H9 (cell line): ENCODE measurements at regions not wholly inside any gene's neighbourhood (a gene's known extent, or its start where the extent isn't known, plus 50 kb on each side); places are given as distances from the start of the nearest gene placed in this dataset.

Experiments used
- DNase-seq: peaks from one replicate; pipeline ENCODE4 v3.0.0-alpha.2; 2017
- H2AFZ ChIP-seq: one replicate; pipeline ENCODE4 v1.6.1; 2013; ENCODE audit warnings: mild to moderate bottlenecking, low read length, control low read depth, moderate library complexity
- H2AK5ac ChIP-seq: 2 replicates; pipeline ENCODE4 v1.6.1; 2013; ENCODE audit warnings: low read length, control low read depth, mixed read lengths; ENCODE audit not compliant: insufficient read length
- H2BK120ac ChIP-seq: one replicate; pipeline ENCODE4 v1.6.1; 2013; ENCODE audit warnings: low read depth, mild to moderate bottlenecking, low read length, control low read depth, inconsistent platforms; ENCODE audit not compliant: poor library complexity, severe bottlenecking
- H2BK12ac ChIP-seq: 2 replicates; pipeline ENCODE4 v1.6.1; 2013; ENCODE audit warnings: low read length, control low read depth, mixed read lengths, low read depth; ENCODE audit not compliant: insufficient read length
- H2BK15ac ChIP-seq: 2 replicates; pipeline ENCODE4 v1.6.1; 2013; ENCODE audit warnings: low read depth, low read length, control low read depth
- H2BK20ac ChIP-seq: one replicate; pipeline ENCODE4 v1.6.1; 2013; ENCODE audit warnings: low read depth, mild to moderate bottlenecking, low read length, control low read depth, inconsistent platforms; ENCODE audit not compliant: poor library complexity, severe bottlenecking
- H2BK5ac ChIP-seq: 2 replicates; pipeline ENCODE4 v1.6.1; 2013; ENCODE audit warnings: low read length, control low read depth, mixed read lengths; ENCODE audit not compliant: insufficient read length
- H3K14ac ChIP-seq: 2 replicates; pipeline ENCODE4 v1.6.1; 2013; ENCODE audit warnings: low read length, control low read depth; ENCODE audit not compliant: insufficient read depth
- H3K18ac ChIP-seq: 2 replicates; pipeline ENCODE4 v1.6.1; 2013; ENCODE audit warnings: low read depth, mild to moderate bottlenecking, mixed read lengths, low read length, control low read depth; ENCODE audit not compliant: insufficient read length
- H3K23ac ChIP-seq: 2 replicates; pipeline ENCODE4 v1.6.1; 2013; ENCODE audit warnings: low read length, control low read depth, mixed read lengths, low read depth; ENCODE audit not compliant: insufficient read length
- H3K23me2 ChIP-seq: 2 replicates; pipeline ENCODE4 v1.6.1; 2013; ENCODE audit warnings: low read depth, mild to moderate bottlenecking, mixed read lengths, low read length, control low read depth; ENCODE audit not compliant: insufficient read length, poor library complexity, severe bottlenecking
- H3K27ac ChIP-seq: 2 replicates; pipeline ENCODE4 v1.5.1; 2013; ENCODE audit warnings: low read length, control low read depth, mixed read lengths, low read depth; ENCODE audit not compliant: insufficient read length
- H3K27me3 ChIP-seq: 2 replicates; pipeline ENCODE4 v1.6.1; 2013; ENCODE audit warnings: low read length, control low read depth, inconsistent platforms; ENCODE audit not compliant: insufficient read depth
- H3K4ac ChIP-seq: 2 replicates; pipeline ENCODE4 v1.6.1; 2013; ENCODE audit warnings: low read depth, mild to moderate bottlenecking, control low read depth, inconsistent platforms, low read length, moderate library complexity
- H3K4me1 ChIP-seq: 2 replicates; pipeline ENCODE4 v1.6.1; 2013; ENCODE audit warnings: low read length, control low read depth, inconsistent platforms; ENCODE audit not compliant: insufficient read depth
- H3K4me2 ChIP-seq: 2 replicates; pipeline ENCODE4 v1.6.1; 2013; ENCODE audit warnings: low read length, control low read depth, mixed read lengths; ENCODE audit not compliant: insufficient read length, insufficient read depth
- H3K56ac ChIP-seq: 2 replicates; pipeline ENCODE4 v1.6.1; 2013; ENCODE audit warnings: low read depth, mild to moderate bottlenecking, mixed read lengths, low read length, control low read depth; ENCODE audit not compliant: insufficient read length
- H3K79me1 ChIP-seq: 2 replicates; pipeline ENCODE4 v1.6.1; 2013; ENCODE audit warnings: low read depth, mild to moderate bottlenecking, moderate library complexity, low read length, control low read depth, inconsistent platforms; ENCODE audit not compliant: insufficient read depth, poor library complexity, severe bottlenecking
- H3K79me2 ChIP-seq: 2 replicates; pipeline ENCODE4 v1.6.1; 2013; ENCODE audit warnings: low read length, control low read depth, inconsistent platforms; ENCODE audit not compliant: insufficient read depth
- H3K9ac ChIP-seq: 2 replicates; pipeline ENCODE4 v1.6.1; 2013; ENCODE audit warnings: low read length, control low read depth, mixed read lengths; ENCODE audit not compliant: insufficient read length; ENCODE audit errors: extremely low read depth
- H3K9me3 ChIP-seq: one replicate; pipeline ENCODE4 v1.6.1; 2013; ENCODE audit warnings: low read depth, low read length, inconsistent platforms; ENCODE audit not compliant: control insufficient read depth
- H3T11ph ChIP-seq: one replicate; pipeline ENCODE4 v1.6.1; 2013; ENCODE audit warnings: mild to moderate bottlenecking, low read length, control low read depth, inconsistent platforms
- H4K20me1 ChIP-seq: one replicate; pipeline ENCODE4 v1.6.1; 2013; ENCODE audit not compliant: control insufficient read depth, insufficient read length, insufficient read depth
- H4K5ac ChIP-seq: 2 replicates; pipeline ENCODE4 v1.6.1; 2013; ENCODE audit warnings: low read depth, mild to moderate bottlenecking, mixed read lengths, low read length, control low read depth; ENCODE audit not compliant: insufficient read length
- H4K8ac ChIP-seq: replicated peaks from 2 replicates; pipeline ENCODE4 v1.6.1; 2013; ENCODE audit warnings: low read length, control low read depth, mixed read lengths, low read depth; ENCODE audit not compliant: insufficient read length
- H4K91ac ChIP-seq: 2 replicates; pipeline ENCODE4 v1.6.1; 2013; ENCODE audit warnings: low read depth, mild to moderate bottlenecking, moderate library complexity, mixed read lengths, low read length, control low read depth; ENCODE audit not compliant: insufficient read length
- H3K27ac Mint-ChIP-seq, 3 experiments: 2 replicates in 2 of 3; 3 replicates in 1 of 3; pipeline ENCODE4 v1.8.0; 2020 to 2021; ENCODE audit warnings: mixed read lengths in 3 of 3, mild to moderate bottlenecking in 1 of 3, moderate library complexity in 1 of 3
- H3K27me3 Mint-ChIP-seq: 2 replicates; pipeline ENCODE4 v1.8.0; 2021; ENCODE audit warnings: low read depth, mild to moderate bottlenecking, moderate library complexity, mixed read lengths
- H3K36me3 Mint-ChIP-seq, 3 experiments: 2 replicates in 2 of 3; 3 replicates in 1 of 3; pipeline ENCODE4 v1.8.0; 2020 to 2021; ENCODE audit warnings: low read depth in 3 of 3, mixed read lengths in 3 of 3; ENCODE audit not compliant: insufficient read depth in 1 of 3
- H3K4me1 Mint-ChIP-seq, 2 experiments: 2 replicates each; pipeline ENCODE4 v1.8.0; 2020; ENCODE audit warnings: mixed read lengths in 2 of 2
- H3K4me3 Mint-ChIP-seq, 2 experiments: 2 replicates in 1 of 2; 3 replicates in 1 of 2; pipeline ENCODE4 v1.8.0; 2020 to 2021; ENCODE audit warnings: mild to moderate bottlenecking in 2 of 2, mixed read lengths in 2 of 2, moderate library complexity in 1 of 2
- H3K9me3 Mint-ChIP-seq, 2 experiments: 2 replicates in 1 of 2; 3 replicates in 1 of 2; pipeline ENCODE4 v1.8.0; 2020; ENCODE audit warnings: mild to moderate bottlenecking in 2 of 2, mixed read lengths in 2 of 2, moderate library complexity in 1 of 2
- WGBS: extraction: QIAGEN DNeasy Blood & Tissue Kit; methylation state at CpG from one replicate; pipeline ENCODE4 v1.1.7; 2013; ENCODE audit warnings: missing lambda C conversion rate, low lambda C conversion rate, mixed read lengths; ENCODE audit not compliant: insufficient read length; ENCODE audit errors: extremely low coverage; 5-methylcytosine and 5-hydroxymethylcytosine counted together
- TF ChIP-seq, protein P1 (sequence below): fragments of 200-600 bp; sonication (generic); conservative IDR thresholded peaks from 3 replicates; pipeline ENCODE4 v1.8.0; 2021; ENCODE audit warnings: antibody characterized with exemption, mild to moderate bottlenecking

DNA sequence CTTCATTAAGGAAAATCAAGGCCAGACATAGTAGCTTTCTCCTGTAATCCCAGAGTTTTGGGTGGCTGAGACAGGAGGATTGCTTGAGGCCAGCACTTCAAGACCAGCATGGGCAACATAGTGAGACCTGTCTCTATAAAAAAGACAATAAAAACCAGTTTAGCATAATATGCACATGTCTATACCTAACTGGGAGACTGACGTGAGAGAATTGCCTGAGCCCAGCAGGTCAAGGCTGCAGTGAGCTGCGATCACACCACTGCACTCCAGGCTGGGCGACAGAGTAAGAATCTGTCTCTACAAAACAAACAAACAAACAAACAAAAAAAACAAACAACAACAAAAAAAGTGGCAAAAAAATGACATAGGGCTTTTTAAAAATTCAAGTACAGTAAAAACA lies 820.8 kb downstream of the MTRR start:
- Histone ChIP-seq H4K8ac (no peak overlapping the region), H3K4me1 (no peaks in the 10 kb centered on the region; the same call in 1 of the 2 replicates), H3K56ac (no peak overlapping the region), H3K27me3 (no peaks in the 10 kb centered on the region), H3K4ac (no peak overlapping the region), H3K14ac (no peak overlapping the region), H4K5ac (no peak overlapping the region), H3K23me2 (no peaks in the 10 kb centered on the region), H3K9ac (no peak overlapping the region), H3K9me3 (no peaks in the 10 kb centered on the region), H4K20me1 (no peaks in the 10 kb centered on the region), H3K79me1 (no peaks in the 10 kb centered on the region), H2BK12ac (no peak overlapping the region), H2AFZ (no peak overlapping the region), H3K27ac (no peak overlapping the region), H3K4me2 (no peak overlapping the region), H4K91ac (no peak overlapping the region), H2BK120ac (no peak overlapping the region), H3K23ac (no peak overlapping the region), H3K18ac (no peak overlapping the region), H3T11ph (no peak overlapping the region), H3K79me2 (no peaks in the 10 kb centered on the region), H2BK20ac (no peak overlapping the region), H2AK5ac (no peak overlapping the region), H2BK5ac (no peak overlapping the region), H2BK15ac (no peak overlapping the region)
- DNase-seq = no peak
- H3K27ac Mint-ChIP-seq = peak overlapping the region in 2 of 3 experiments; percentile 62 to 85; a peak in 3 of 7 replicates
- peaks cover 0 to 3% (median 0%) of the 10 kb centered on the region in 3 experiments; a peak in 1 of 7 replicates for H3K36me3 Mint-ChIP-seq
- WGBS = no CpG with 5 or more reads among the region's 3 CpGs
- H3K4me1 Mint-ChIP-seq = peaks cover 8 to 14% of the 10 kb centered on the region in 2 experiments
- TF ChIP-seq, protein P1, sequence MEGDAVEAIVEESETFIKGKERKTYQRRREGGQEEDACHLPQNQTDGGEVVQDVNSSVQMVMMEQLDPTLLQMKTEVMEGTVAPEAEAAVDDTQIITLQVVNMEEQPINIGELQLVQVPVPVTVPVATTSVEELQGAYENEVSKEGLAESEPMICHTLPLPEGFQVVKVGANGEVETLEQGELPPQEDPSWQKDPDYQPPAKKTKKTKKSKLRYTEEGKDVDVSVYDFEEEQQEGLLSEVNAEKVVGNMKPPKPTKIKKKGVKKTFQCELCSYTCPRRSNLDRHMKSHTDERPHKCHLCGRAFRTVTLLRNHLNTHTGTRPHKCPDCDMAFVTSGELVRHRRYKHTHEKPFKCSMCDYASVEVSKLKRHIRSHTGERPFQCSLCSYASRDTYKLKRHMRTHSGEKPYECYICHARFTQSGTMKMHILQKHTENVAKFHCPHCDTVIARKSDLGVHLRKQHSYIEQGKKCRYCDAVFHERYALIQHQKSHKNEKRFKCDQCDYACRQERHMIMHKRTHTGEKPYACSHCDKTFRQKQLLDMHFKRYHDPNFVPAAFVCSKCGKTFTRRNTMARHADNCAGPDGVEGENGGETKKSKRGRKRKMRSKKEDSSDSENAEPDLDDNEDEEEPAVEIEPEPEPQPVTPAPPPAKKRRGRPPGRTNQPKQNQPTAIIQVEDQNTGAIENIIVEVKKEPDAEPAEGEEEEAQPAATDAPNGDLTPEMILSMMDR = no peak
- no peaks in the 10 kb centered on the region for H3K27me3 Mint-ChIP-seq
- peak overlapping the region in 1 of 2 experiments; percentile 38; a peak in 2 of 5 replicates for H3K4me3 Mint-ChIP-seq
- H3K9me3 Mint-ChIP-seq = no peaks in the 10 kb centered on the region; a peak in 1 of 5 replicates
